ENCODE measurements at regions not wholly inside any gene's neighbourhood (a gene's known extent, or its start where the extent isn't known, plus 50 kb on each side); places are given as distances from the start of the nearest gene placed in this dataset.

GRCh38 chr3:161568671-161569070 lies 72.1 kb downstream of the OTOL1 start:
- intact Hi-C loops (cut with DNase I): no loop called here
- H3K4me1 ChIP-seq (replicated peaks in 1 of 2): no peaks in the 10 kb centered on the region
- no peak overlapping the region for H3K4me3 ChIP-seq
- no peaks in the 10 kb centered on the region for H3K9me3 ChIP-seq (replicated peaks in 1 of 3)
- H3K27me3 ChIP-seq: no peaks in the 10 kb centered on the region
- TF ChIP-seq CTCF (IDR thresholded peaks at IDR 0.05) (no peak), POLR2A (IDR thresholded peaks at IDR 0.05) (no peak)
- 40 to 66% (median 60%) methylated on average over 2 of the region's 2 CpGs for whole genome bisulfite sequencing, 4 donors
- H3K36me3 ChIP-seq (replicated peaks in 1 of 2): no peaks in the 10 kb centered on the region
- no peak for DNase-seq
- no peak overlapping the region for H3K27ac ChIP-seq

GRCh38 chr3:161571951-161572350 lies 75.3 kb downstream of the OTOL1 start:
- intact Hi-C loops (cut with DNase I): no loop called here
- DNase-seq: no peak
- no peaks in the 10 kb centered on the region for H3K4me1 ChIP-seq (replicated peaks in 1 of 2)
- no peaks in the 10 kb centered on the region for H3K9me3 ChIP-seq (replicated peaks in 1 of 3)
- WGBS, 4 donors: 91 to 99% (median 93%) methylated on average over 1 of the region's 1 CpG
- H3K27ac ChIP-seq: no peak overlapping the region
- TF ChIP-seq CTCF (IDR thresholded peaks at IDR 0.05) (no peak), POLR2A (IDR thresholded peaks at IDR 0.05) (no peak)
- H3K27me3 ChIP-seq: no peaks in the 10 kb centered on the region
- no peak overlapping the region for H3K4me3 ChIP-seq
- no peaks in the 10 kb centered on the region for H3K36me3 ChIP-seq (replicated peaks in 1 of 2)

- TF ChIP-seq POLR2A (IDR thresholded peaks at IDR 0.05): no peak
- no peak for TF ChIP-seq CTCF (IDR thresholded peaks at IDR 0.05)
- WGBS, 4 donors: 60 to 78% (median 74%) methylated on average over 1 of the region's 1 CpG
- Histone ChIP-seq H3K36me3 (replicated peaks in 1 of 2) (no peaks in the 10 kb centered on the region), H3K27ac (no peak overlapping the region), H3K4me3 (no peak overlapping the region), H3K27me3 (no peaks in the 10 kb centered on the region), H3K4me1 (replicated peaks in 1 of 2) (no peaks in the 10 kb centered on the region), H3K9me3 (replicated peaks in 1 of 3) (no peaks in the 10 kb centered on the region)
- intact Hi-C loops (cut with DNase I): no loop called here
- no peak for DNase-seq
Observed at GRCh38 chr3:161573136-161573535, 76.5 kb downstream of the OTOL1 start.

GRCh38 chr3:161575901-161576300 lies 79.3 kb downstream of the OTOL1 start:
- H3K27ac ChIP-seq: no peak overlapping the region
- no peak for TF ChIP-seq CTCF (IDR thresholded peaks at IDR 0.05)

More at GRCh38 chr3:161575901-161576300, 79.3 kb downstream of the OTOL1 start:
- intact Hi-C loops (cut with DNase I): no loop called here
- Histone ChIP-seq H3K36me3 (replicated peaks in 1 of 2) (no peaks in the 10 kb centered on the region), H3K4me1 (replicated peaks in 1 of 2) (no peaks in the 10 kb centered on the region), H3K4me3 (no peak overlapping the region), H3K27me3 (no peaks in the 10 kb centered on the region), H3K9me3 (replicated peaks in 1 of 3) (no peaks in the 10 kb centered on the region)
- WGBS, 4 donors: 86 to 92% (median 88%) methylated on average over 2 of the region's 2 CpGs
- DNase-seq: no peak
